Suprapubic skin (tissue), 4 donors: ENCODE measurements at regions not wholly inside any gene's neighbourhood (a gene's known extent, or its start where the extent isn't known, plus 50 kb on each side); places are given as distances from the start of the nearest gene placed in this dataset.

Experiments
- DNase-seq, 2 donors: peaks; one replicate each; pipeline ENCODE4 v3.0.0-alpha.2; 2019; ENCODE audit warnings: low spot score in 2 of 2
- H3K27ac ChIP-seq: fragments of 200-600 bp; sonication (generic); one replicate; pipeline ENCODE4 v1.5.1; 2019
- H3K27me3 ChIP-seq: fragments of 200-600 bp; sonication (generic); one replicate; pipeline ENCODE4 v1.5.1; 2019
- H3K36me3 ChIP-seq: fragments of 200-600 bp; sonication (generic); one replicate; pipeline ENCODE4 v1.5.1; 2019
- H3K4me1 ChIP-seq: fragments of 200-600 bp; sonication (generic); one replicate; pipeline ENCODE4 v1.5.1; 2019
- H3K4me3 ChIP-seq: fragments of 200-600 bp; sonication (generic); one replicate; pipeline ENCODE4 v1.5.1; 2019; ENCODE audit warnings: mild to moderate bottlenecking
- H3K9me3 ChIP-seq: fragments of 200-600 bp; sonication (generic); one replicate; pipeline ENCODE4 v1.5.1; 2019
- EP300 ChIP-seq: sonication (generic); formaldehyde crosslinking; IDR thresholded peaks from one replicate; pipeline ENCODE4 v1.6.1; 2017; ENCODE audit warnings: antibody characterized with exemption
- POLR2A ChIP-seq, 2 donors: fragments of 450-650 bp; IDR thresholded peaks; one replicate each; pipeline ENCODE4 v1.6.1; 2017; ENCODE audit warnings: antibody characterized with exemption in 2 of 2, mild to moderate bottlenecking in 2 of 2, moderate library complexity in 2 of 2
- POLR2AphosphoS5 ChIP-seq, 3 donors: sonication (generic); formaldehyde crosslinking; IDR thresholded peaks; one replicate each; pipeline ENCODE4 v1.6.1; 2017; ENCODE audit warnings: antibody characterized with exemption in 3 of 3
- WGBS: methylation state at CpG from one replicate; pipeline ENCODE4 v1.1.5; 2018; 5-methylcytosine and 5-hydroxymethylcytosine counted together
- TF ChIP-seq, protein P1 (sequence below), 2 donors: fragments of 200-600 bp in 1 of 2; fragments of 450-650 bp in 1 of 2; sonication (generic) in 1 of 2; IDR thresholded peaks; one replicate each; pipeline ENCODE4 v1.5.1; 2016 to 2019; ENCODE audit warnings: antibody characterized with exemption in 2 of 2, mild to moderate bottlenecking in 1 of 2, moderate library complexity in 1 of 2

DNA sequence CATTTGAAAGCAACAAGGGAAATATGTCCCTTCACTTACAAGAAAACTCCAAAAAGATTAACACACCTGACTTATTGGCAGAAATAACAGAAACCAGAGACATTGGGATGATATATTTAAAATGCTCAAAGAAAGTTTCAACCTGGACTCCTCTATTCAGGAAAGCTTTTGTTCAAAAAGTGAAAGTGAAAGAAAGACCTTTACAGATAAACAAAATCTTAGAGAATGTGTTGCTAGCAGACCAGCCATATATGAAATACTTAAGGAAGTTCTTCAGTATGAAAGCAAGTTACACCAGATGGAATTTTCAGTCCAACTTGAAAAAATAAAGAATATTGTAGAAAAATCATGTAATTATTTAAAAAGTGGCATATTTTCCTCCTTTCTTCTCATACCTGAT, 1075.1 kb downstream of the NR2F1-AS1 start:
- no peak for DNase-seq
- H3K9me3 ChIP-seq, result peaks cover 8% of the 10 kb centered on the region
- no peaks in the 10 kb centered on the region for H3K36me3 ChIP-seq
- no peak overlapping the region for H3K27ac ChIP-seq
- no peaks in the 10 kb centered on the region for H3K27me3 ChIP-seq
- TF ChIP-seq POLR2A (IDR thresholded peaks at IDR 0.05), result no peak
- TF ChIP-seq, protein P1, sequence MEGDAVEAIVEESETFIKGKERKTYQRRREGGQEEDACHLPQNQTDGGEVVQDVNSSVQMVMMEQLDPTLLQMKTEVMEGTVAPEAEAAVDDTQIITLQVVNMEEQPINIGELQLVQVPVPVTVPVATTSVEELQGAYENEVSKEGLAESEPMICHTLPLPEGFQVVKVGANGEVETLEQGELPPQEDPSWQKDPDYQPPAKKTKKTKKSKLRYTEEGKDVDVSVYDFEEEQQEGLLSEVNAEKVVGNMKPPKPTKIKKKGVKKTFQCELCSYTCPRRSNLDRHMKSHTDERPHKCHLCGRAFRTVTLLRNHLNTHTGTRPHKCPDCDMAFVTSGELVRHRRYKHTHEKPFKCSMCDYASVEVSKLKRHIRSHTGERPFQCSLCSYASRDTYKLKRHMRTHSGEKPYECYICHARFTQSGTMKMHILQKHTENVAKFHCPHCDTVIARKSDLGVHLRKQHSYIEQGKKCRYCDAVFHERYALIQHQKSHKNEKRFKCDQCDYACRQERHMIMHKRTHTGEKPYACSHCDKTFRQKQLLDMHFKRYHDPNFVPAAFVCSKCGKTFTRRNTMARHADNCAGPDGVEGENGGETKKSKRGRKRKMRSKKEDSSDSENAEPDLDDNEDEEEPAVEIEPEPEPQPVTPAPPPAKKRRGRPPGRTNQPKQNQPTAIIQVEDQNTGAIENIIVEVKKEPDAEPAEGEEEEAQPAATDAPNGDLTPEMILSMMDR (IDR thresholded peaks at IDR 0.05), result no peak
- TF ChIP-seq POLR2AphosphoS5 (IDR thresholded peaks at IDR 0.05), result no peak
- no peak for TF ChIP-seq EP300
- no peak overlapping the region for H3K4me3 ChIP-seq
- no peaks in the 10 kb centered on the region for H3K4me1 ChIP-seq

DNA sequence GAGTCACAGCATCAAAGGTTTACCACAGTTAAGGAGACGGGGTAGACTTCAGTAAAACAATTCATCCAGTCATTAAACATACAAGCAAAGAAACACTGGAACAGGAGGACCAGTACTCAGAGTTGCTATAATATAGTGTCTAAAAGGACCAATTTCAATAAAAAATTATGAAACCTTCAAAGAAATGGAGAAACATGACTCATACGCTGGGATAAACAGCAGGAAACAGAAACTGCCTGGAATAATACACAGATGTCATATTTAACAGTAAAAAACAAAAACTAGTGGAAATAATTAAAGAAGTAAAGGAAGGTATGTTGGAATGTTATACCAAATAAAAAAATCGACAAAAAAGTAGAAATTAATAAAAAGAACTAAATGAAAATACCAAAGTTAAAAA, 1075.9 kb downstream of the NR2F1-AS1 start:
- Histone ChIP-seq H3K9me3 (peaks cover under 1% of the 10 kb centered on the region), H3K27ac (no peak overlapping the region), H3K4me3 (no peak overlapping the region), H3K4me1 (no peaks in the 10 kb centered on the region), H3K27me3 (no peaks in the 10 kb centered on the region), H3K36me3 (no peaks in the 10 kb centered on the region)
- no peak for DNase-seq
- 79% methylated on average over 3 of the region's 3 CpGs for WGBS
- TF ChIP-seq EP300 (no peak), POLR2AphosphoS5 (IDR thresholded peaks at IDR 0.05) (no peak), POLR2A (IDR thresholded peaks at IDR 0.05) (no peak)

DNA sequence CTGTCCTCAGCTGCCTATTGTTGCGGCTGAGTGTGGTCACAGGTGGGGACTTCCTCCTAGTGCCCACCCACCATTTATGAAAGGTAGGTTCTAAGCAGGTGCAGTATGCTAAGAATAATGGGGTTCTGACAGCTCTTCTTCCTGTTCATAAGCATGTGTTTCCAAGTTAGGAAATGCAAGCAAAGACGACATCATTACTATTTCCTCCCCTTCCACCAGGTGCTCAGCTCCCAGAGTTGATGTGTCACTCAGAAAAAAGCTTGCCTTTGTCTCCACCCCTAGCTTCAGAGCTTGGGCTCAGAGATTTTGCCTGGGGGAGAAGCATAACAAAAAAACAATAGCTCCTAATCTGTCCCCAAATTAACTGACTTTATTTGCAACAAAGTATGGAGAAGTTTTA, 1076.7 kb downstream of the NR2F1-AS1 start:
- WGBS, result 71% methylated on average over 2 of the region's 2 CpGs

DNA sequence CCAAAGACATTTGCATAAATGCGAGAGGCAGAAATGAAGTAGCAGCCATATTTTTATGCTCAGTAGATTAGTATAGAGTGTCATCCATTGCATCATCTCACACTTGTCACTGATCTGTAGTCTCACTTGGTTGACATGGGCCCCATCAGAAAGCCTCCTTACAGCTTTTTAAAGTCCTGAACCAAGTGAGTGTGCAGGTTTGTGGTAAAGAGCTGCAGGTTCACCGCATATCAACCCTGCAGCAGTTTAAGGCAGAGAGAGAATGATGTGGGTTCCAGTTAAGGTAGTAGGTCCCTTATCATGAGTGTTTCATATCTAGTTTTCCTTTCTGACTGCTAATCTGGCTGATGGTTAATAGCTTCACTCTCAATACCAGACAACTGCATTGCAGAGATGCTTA, 1080.3 kb downstream of the NR2F1-AS1 start:
- no peaks in the 10 kb centered on the region for H3K36me3 ChIP-seq
- H3K27me3 ChIP-seq, result no peaks in the 10 kb centered on the region
- H3K4me3 ChIP-seq, result no peak overlapping the region
- TF ChIP-seq, protein P1 (IDR thresholded peaks at IDR 0.05), result no peak
- H3K4me1 ChIP-seq, result no peaks in the 10 kb centered on the region
- 98% methylated on average over 2 of the region's 2 CpGs for WGBS
- no peak for DNase-seq
- no peaks in the 10 kb centered on the region for H3K9me3 ChIP-seq
- H3K27ac ChIP-seq, result no peak overlapping the region

More for the DNA sequence above, 1076.7 kb downstream of the NR2F1-AS1 start:
- H3K4me3 ChIP-seq, result no peak overlapping the region
- DNase-seq, result no peak
- no peak for TF ChIP-seq EP300
- TF ChIP-seq POLR2AphosphoS5 (IDR thresholded peaks at IDR 0.05), result no peak
- no peak for TF ChIP-seq POLR2A (IDR thresholded peaks at IDR 0.05)
- TF ChIP-seq, protein P1 (IDR thresholded peaks at IDR 0.05), result no peak
- H3K9me3 ChIP-seq, result no peaks in the 10 kb centered on the region
- no peak overlapping the region for H3K27ac ChIP-seq
- no peaks in the 10 kb centered on the region for H3K27me3 ChIP-seq
- no peaks in the 10 kb centered on the region for H3K4me1 ChIP-seq
- no peaks in the 10 kb centered on the region for H3K36me3 ChIP-seq

DNA sequence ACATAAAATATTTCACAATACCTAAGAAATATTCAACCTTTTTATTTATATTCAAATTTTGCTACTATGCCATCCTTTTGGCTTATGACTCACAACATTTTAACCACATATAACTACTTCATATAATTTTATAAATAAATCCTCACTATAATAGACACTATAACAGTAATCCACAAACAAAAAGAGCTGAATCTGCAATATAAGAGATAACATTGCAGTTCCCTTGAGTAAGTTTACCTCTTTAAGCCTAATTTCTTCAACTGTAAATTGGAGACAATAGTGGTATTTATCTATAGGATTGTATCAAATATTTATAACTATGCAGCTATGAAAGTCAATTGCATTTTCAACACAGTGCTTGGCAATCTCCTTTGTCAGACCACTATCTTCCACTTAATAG, 1084.5 kb downstream of the NR2F1-AS1 start:
- H3K27ac ChIP-seq, result no peak overlapping the region
- no peaks in the 10 kb centered on the region for H3K4me1 ChIP-seq
- no peak overlapping the region for H3K4me3 ChIP-seq
- DNase-seq, result no peak
- TF ChIP-seq, protein P1 (IDR thresholded peaks at IDR 0.05), result no peak
- TF ChIP-seq POLR2A (IDR thresholded peaks at IDR 0.05), result no peak
- H3K27me3 ChIP-seq, result no peaks in the 10 kb centered on the region
- no peaks in the 10 kb centered on the region for H3K9me3 ChIP-seq
- H3K36me3 ChIP-seq, result no peaks in the 10 kb centered on the region

DNA sequence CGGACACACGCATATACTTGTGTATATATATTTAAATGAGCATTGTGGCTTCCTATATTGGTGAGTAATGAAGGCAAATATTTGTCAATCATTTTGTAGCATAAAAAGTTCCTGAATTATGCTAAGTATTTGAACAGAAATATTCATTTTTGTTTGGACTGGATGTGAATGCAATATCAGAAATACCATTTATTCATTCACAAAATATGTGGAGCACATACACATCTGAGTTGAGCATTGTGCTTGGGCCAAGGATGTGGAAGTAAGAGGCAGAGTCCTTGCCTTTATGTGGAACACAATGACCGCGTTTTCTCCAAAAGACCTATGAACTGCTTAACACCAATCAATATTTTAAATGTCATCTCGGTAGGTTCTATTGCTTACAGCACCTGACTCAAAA, 1086.5 kb downstream of the NR2F1-AS1 start:
- 93% methylated on average over 5 of the region's 5 CpGs for WGBS
- Histone ChIP-seq H3K9me3 (no peaks in the 10 kb centered on the region), H3K27me3 (no peaks in the 10 kb centered on the region), H3K4me3 (no peak overlapping the region), H3K4me1 (no peaks in the 10 kb centered on the region), H3K36me3 (no peaks in the 10 kb centered on the region), H3K27ac (no peak overlapping the region)
- DNase-seq, result no peak
- TF ChIP-seq, protein P1 (IDR thresholded peaks at IDR 0.05), result no peak
- TF ChIP-seq POLR2A (IDR thresholded peaks at IDR 0.05) (no peak), EP300 (no peak), POLR2AphosphoS5 (IDR thresholded peaks at IDR 0.05) (no peak)
